H1 (cell line): ENCODE measurements at regions not wholly inside any gene's neighbourhood (a gene's known extent, or its start where the extent isn't known, plus 50 kb on each side); places are given as distances from the start of the nearest gene placed in this dataset.

Source experiments
- CTCF ChIA-PET: fragments of 300-600 bp; sonication (Branson Sonifier 250); formaldehyde crosslinking; loops from one replicate; lab custom pipeline; 2021; ENCODE audit not compliant: partially characterized antibody; lab: Charles Lee
- POLR2A ChIA-PET: fragments of 300-600 bp; sonication (Branson Sonifier 250); formaldehyde crosslinking; loops from one replicate; lab custom pipeline; 2021; ENCODE audit warnings: inconsistent platforms; ENCODE audit not compliant: partially characterized antibody; lab: Charles Lee
- DNase-seq, 2 experiments: peaks; one replicate each; pipeline versions ENCODE4 v3.0.0 to v3.0.0-alpha.2; 2010 to 2022; ENCODE audit warnings: low spot score in 2 of 2, low read depth in 1 of 2, mixed read lengths in 1 of 2
- FAIRE-seq: peaks from 2 replicates; lab custom pipeline; 2011; peaks lifted over from hg19 to GRCh38; lab: Jason Lieb, UNC
- H2AFZ ChIP-seq: 2 replicates; pipeline ENCODE4 v1.8.1; 2012; ENCODE audit warnings: low read length, inconsistent platforms
- H2AK5ac ChIP-seq: 2 replicates; pipeline ENCODE4 v1.6.1; 2013; ENCODE audit warnings: low read depth, low read length
- H2BK120ac ChIP-seq: replicated peaks from 2 replicates; pipeline ENCODE3; 2013; ENCODE audit warnings: low read depth, low read length, inconsistent platforms
- H2BK12ac ChIP-seq: 2 replicates; pipeline ENCODE4 v1.6.1; 2013; ENCODE audit warnings: low read depth, low read length
- H2BK15ac ChIP-seq: 2 replicates; pipeline ENCODE4 v1.6.1; 2013; ENCODE audit warnings: low read length
- H2BK20ac ChIP-seq: 2 replicates; pipeline ENCODE4 v1.6.1; 2013; ENCODE audit warnings: low read length
- H2BK5ac ChIP-seq: 2 replicates; pipeline ENCODE4 v1.6.1; 2013; ENCODE audit warnings: low read depth, low read length
- H3K14ac ChIP-seq: 2 replicates; pipeline ENCODE4 v1.6.1; 2013; ENCODE audit warnings: inconsistent platforms; ENCODE audit not compliant: insufficient read length
- H3K18ac ChIP-seq: 2 replicates; pipeline ENCODE4 v1.6.1; 2013; ENCODE audit warnings: low read length; ENCODE audit errors: extremely low read depth
- H3K23ac ChIP-seq: 2 replicates; pipeline ENCODE4 v1.6.1; 2013; ENCODE audit warnings: inconsistent platforms; ENCODE audit not compliant: insufficient read length
- H3K23me2 ChIP-seq: 2 replicates; pipeline ENCODE4 v1.6.1; 2013; ENCODE audit warnings: low read depth, low read length
- H3K27ac ChIP-seq: 2 replicates; pipeline ENCODE4 v1.6.1; 2011; ENCODE audit warnings: low read depth, low read length, inconsistent platforms
- H3K27me3 ChIP-seq, 4 experiments: replicated peaks in 1 of 4; 1 replicate in 1 of 4; 2 replicates in 3 of 4; pipeline versions ENCODE4 v1.6.1 to v1.8.1; 2011 to 2013; ENCODE audit warnings: low read length in 3 of 4, mild to moderate bottlenecking in 3 of 4, inconsistent platforms in 2 of 4, mixed read lengths in 2 of 4, moderate library complexity in 1 of 4; ENCODE audit not compliant: control insufficient read depth in 3 of 4, insufficient read depth in 3 of 4; ENCODE audit errors: extremely low read depth in 1 of 4
- H3K36me3 ChIP-seq, 4 experiments: 2 replicates each; pipeline versions ENCODE4 v1.6.1 to v1.8.1; 2011 to 2013; ENCODE audit warnings: mild to moderate bottlenecking in 4 of 4, low read length in 3 of 4, moderate library complexity in 2 of 4, control low read depth in 1 of 4, inconsistent platforms in 1 of 4; ENCODE audit not compliant: insufficient read depth in 4 of 4, control insufficient read depth in 2 of 4
- H3K4ac ChIP-seq: replicated peaks from 2 replicates; pipeline ENCODE3; 2013; ENCODE audit warnings: low read length, low read depth, mixed read lengths, inconsistent platforms; ENCODE audit not compliant: insufficient read length
- H3K4me1 ChIP-seq, 4 experiments: replicated peaks in 1 of 4; 1 replicate in 1 of 4; 2 replicates in 3 of 4; pipeline versions ENCODE4 v1.6.1 to v1.8.1; 2011 to 2013; ENCODE audit warnings: low read length in 3 of 4, inconsistent platforms in 2 of 4, mixed read lengths in 1 of 4; ENCODE audit not compliant: insufficient read depth in 4 of 4, control insufficient read depth in 3 of 4
- H3K4me2 ChIP-seq, 2 experiments: 2 replicates each; pipeline versions ENCODE4 v1.6.1 to v1.8.1; 2011 to 2013; ENCODE audit warnings: low read depth in 2 of 2, low read length in 2 of 2, control low read depth in 1 of 2, inconsistent platforms in 1 of 2, mild to moderate bottlenecking in 1 of 2; ENCODE audit not compliant: insufficient read depth in 1 of 2
- H3K4me3 ChIP-seq, 4 experiments: fragments of 200-600, 300-600 bp in 1 of 4; sonication (generic), shearing (Covaris generic), sonication (Bioruptor Twin) in 1 of 4; 2 replicates each; pipeline versions ENCODE4 v1.5.1 to v1.8.1; 2011 to 2016; ENCODE audit warnings: low read length in 4 of 4, low read depth in 3 of 4, control low read depth in 2 of 4, inconsistent platforms in 2 of 4, mild to moderate bottlenecking in 2 of 4, mixed read lengths in 1 of 4, moderate library complexity in 1 of 4; ENCODE audit not compliant: insufficient read depth in 2 of 4; ENCODE audit errors: extremely low read depth in 1 of 4
- H3K56ac ChIP-seq: replicated peaks from 2 replicates; pipeline ENCODE3; 2013; ENCODE audit warnings: low read depth, mild to moderate bottlenecking, mixed read lengths, low read length, inconsistent platforms; ENCODE audit not compliant: insufficient read length
- H3K79me1 ChIP-seq: 2 replicates; pipeline ENCODE4 v1.6.1; 2013; ENCODE audit warnings: low read depth, low read length, control low read depth
- H3K79me2 ChIP-seq, 2 experiments: 2 replicates each; pipeline versions ENCODE4 v1.6.1 to v1.8.1; 2012 to 2013; ENCODE audit warnings: low read length in 2 of 2, mild to moderate bottlenecking in 2 of 2, inconsistent platforms in 1 of 2; ENCODE audit not compliant: insufficient read depth in 2 of 2, control insufficient read depth in 1 of 2
- H3K9ac ChIP-seq, 4 experiments: replicated peaks in 1 of 4; 1 replicate in 1 of 4; 2 replicates in 3 of 4; pipeline versions ENCODE4 v1.6.1 to v1.8.1; 2011 to 2013; ENCODE audit warnings: low read depth in 3 of 4, low read length in 3 of 4, control low read depth in 2 of 4, mild to moderate bottlenecking in 2 of 4, moderate library complexity in 2 of 4, inconsistent platforms in 1 of 4; ENCODE audit errors: extremely low read depth in 1 of 4
- H3K9me3 ChIP-seq, 2 experiments: 2 replicates each; pipeline versions ENCODE4 v1.6.1 to v1.8.1; 2012 to 2013; ENCODE audit warnings: mild to moderate bottlenecking in 2 of 2, moderate library complexity in 2 of 2, control low read depth in 1 of 2, inconsistent platforms in 1 of 2, low read depth in 1 of 2, low read length in 1 of 2, mixed read lengths in 1 of 2; ENCODE audit not compliant: insufficient read depth in 2 of 2
- H4K20me1 ChIP-seq, 2 experiments: replicated peaks in 1 of 2; 2 replicates each; pipeline versions ENCODE3 to v1.8.1; 2011 to 2013; ENCODE audit warnings: inconsistent platforms in 2 of 2, low read length in 2 of 2, mild to moderate bottlenecking in 1 of 2; ENCODE audit not compliant: insufficient read depth in 2 of 2, control insufficient read depth in 1 of 2
- H4K5ac ChIP-seq: 2 replicates; pipeline ENCODE4 v1.6.1; 2013; ENCODE audit warnings: low read length, low read depth, mixed read lengths, inconsistent platforms; ENCODE audit not compliant: insufficient read length
- H4K8ac ChIP-seq: 2 replicates; pipeline ENCODE4 v1.8.0; 2013; ENCODE audit warnings: mild to moderate bottlenecking, moderate library complexity, low read length, inconsistent platforms; ENCODE audit not compliant: insufficient read depth; ENCODE audit errors: extremely low read depth
- H4K91ac ChIP-seq: replicated peaks from 2 replicates; pipeline ENCODE3; 2013; ENCODE audit warnings: low read length, mixed read lengths, inconsistent platforms; ENCODE audit not compliant: insufficient read length
- CBX8 ChIP-seq: fragments of 300-800, 300-1000 bp; sonication (generic); IDR thresholded peaks from 2 replicates; pipeline ENCODE4 v1.7.1; 2016; ENCODE audit warnings: low read depth, low read length, borderline replicate concordance
- CHD1 ChIP-seq: IDR thresholded peaks from 2 replicates; pipeline ENCODE4 v1.6.1; 2012; ENCODE audit warnings: low read depth, low read length, improper control_type of control experiment
- HDAC2 ChIP-seq, 2 experiments: fragments of 300-600 bp in 1 of 2; sonication (generic) in 1 of 2; IDR thresholded peaks; 2 replicates each; pipeline ENCODE4 v1.6.1; 2011 to 2012; ENCODE audit warnings: low read depth in 2 of 2, low read length in 2 of 2, mild to moderate bottlenecking in 2 of 2, moderate library complexity in 2 of 2, borderline replicate concordance in 1 of 2, inconsistent platforms in 1 of 2
- JUN ChIP-seq: IDR thresholded peaks from 2 replicates; pipeline ENCODE4 v1.6.1; 2011; ENCODE audit warnings: low read depth, mild to moderate bottlenecking, improper control_type of control experiment, low read length
- NANOG ChIP-seq: IDR thresholded peaks from 2 replicates; pipeline ENCODE4 v1.6.1; 2011; ENCODE audit warnings: low read length, low read depth, mild to moderate bottlenecking, inconsistent platforms; ENCODE audit not compliant: insufficient read depth, poor library complexity, severe bottlenecking
- POLR2AphosphoS5 ChIP-seq: IDR thresholded peaks from 2 replicates; pipeline ENCODE4 v1.6.1; 2011; ENCODE audit warnings: low read depth, low read length
- POU5F1 ChIP-seq: IDR thresholded peaks from 2 replicates; pipeline ENCODE4 v1.6.1; 2011; ENCODE audit warnings: low read depth, mild to moderate bottlenecking, low read length, moderate library complexity
- RAD21 ChIP-seq, 2 experiments: IDR thresholded peaks in 1 of 2; conservative IDR thresholded peaks in 1 of 2; 2 replicates each; pipeline ENCODE4 v1.6.1; 2011; ENCODE audit warnings: low read depth in 2 of 2, low read length in 2 of 2, improper control_type of control experiment in 1 of 2, inconsistent platforms in 1 of 2, mild to moderate bottlenecking in 1 of 2, moderate library complexity in 1 of 2
- RBBP5 ChIP-seq: IDR thresholded peaks from 2 replicates; pipeline ENCODE4 v1.7.1; 2012; ENCODE audit warnings: low read depth, mild to moderate bottlenecking, inconsistent platforms, low read length, moderate library complexity, borderline replicate concordance
- RXRA ChIP-seq: IDR thresholded peaks from 2 replicates; pipeline ENCODE4 v1.6.1; 2011; ENCODE audit warnings: low read depth, mild to moderate bottlenecking, low read length, moderate library complexity; ENCODE audit not compliant: insufficient read depth
- SP4 ChIP-seq: IDR thresholded peaks from 2 replicates; pipeline ENCODE4 v1.6.1; 2012; ENCODE audit warnings: low read length, inconsistent platforms
- TEAD4 ChIP-seq: IDR thresholded peaks from 2 replicates; pipeline ENCODE4 v1.6.1; 2012; ENCODE audit warnings: low read depth, low read length, inconsistent platforms, mixed read lengths
- WGBS, 2 experiments: shearing (Covaris generic) in 1 of 2; methylation state at CpG; one replicate each; pipeline versions ENCODE4 v1.1.6 to v1.1.7; 2013 to 2015; ENCODE audit warnings: low lambda C conversion rate in 2 of 2, mixed read lengths in 2 of 2, inconsistent platforms in 1 of 2, low coverage in 1 of 2, missing lambda C conversion rate in 1 of 2; ENCODE audit not compliant: insufficient replicate concordance in 2 of 2, insufficient coverage in 1 of 2, insufficient read length in 1 of 2; ENCODE audit errors: extremely low coverage in 1 of 2, missing lambda C conversion rate in 1 of 2; 5-methylcytosine and 5-hydroxymethylcytosine counted together
- TF ChIP-seq, protein P1 (sequence below): IDR thresholded peaks from 2 replicates; pipeline ENCODE4 v1.6.1; 2011; ENCODE audit warnings: low read depth, mild to moderate bottlenecking, low read length; ENCODE audit not compliant: insufficient read depth

DNA sequence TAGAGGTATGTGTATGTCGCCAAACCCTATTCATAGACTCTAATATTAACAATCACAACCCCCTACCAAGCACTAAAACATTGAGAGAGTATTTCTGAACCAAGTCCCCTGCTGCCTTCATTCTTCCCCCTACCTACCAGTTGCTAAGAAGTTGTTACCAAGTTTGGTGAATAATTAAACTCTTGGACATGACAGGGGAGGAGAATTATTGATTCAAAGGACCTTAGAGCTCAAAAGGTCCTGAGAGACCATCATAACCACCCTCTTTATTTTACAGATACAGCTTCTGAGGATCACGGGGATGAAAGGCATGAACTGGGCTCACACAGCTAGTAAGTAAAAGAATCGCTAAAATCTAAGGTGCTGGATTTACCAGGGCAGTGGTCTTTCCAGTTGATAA is 204.1 kb downstream of the PIK3C3 start:
- CTCF ChIA-PET, result interaction anchor here (0.7 to 1.4 kb wide), 2 partner anchors 10 to 18 kb away, joined by 3 to 4 read pairs; no protein-coding TSS in a partner anchor
- Histone ChIP-seq H3K4me2 (no peak overlapping the region), H3K9me3 (no peaks in the 10 kb centered on the region), H2AFZ (no peak overlapping the region), H3K9ac (no peak overlapping the region), H3K4ac (no peak overlapping the region), H3K56ac (no peak overlapping the region), H2BK12ac (no peak overlapping the region), H3K27me3 (no peaks in the 10 kb centered on the region), H3K4me1 (no peaks in the 10 kb centered on the region), H3K79me2 (no peaks in the 10 kb centered on the region), H4K91ac (no peak overlapping the region), H3K14ac (no peak overlapping the region), H2BK20ac (no peak overlapping the region), H4K8ac (no peak overlapping the region), H3K18ac (no peak overlapping the region), H3K36me3 (no peaks in the 10 kb centered on the region), H4K5ac (no peak overlapping the region), H3K79me1 (no peaks in the 10 kb centered on the region), H2BK5ac (no peak overlapping the region), H3K23ac (no peak overlapping the region), H2BK120ac (no peak overlapping the region), H2BK15ac (no peak overlapping the region), H4K20me1 (no peaks in the 10 kb centered on the region), H3K4me3 (no peak overlapping the region), H2AK5ac (no peak overlapping the region), H3K23me2 (no peaks in the 10 kb centered on the region), H3K27ac (no peak overlapping the region)
- POLR2A ChIA-PET, result no interaction called here
- DNase-seq (no peak), FAIRE-seq (no peak)
- WGBS, 2 experiments, result 94% methylated on average over 3 of the region's 3 CpGs; no CpG with 5 or more reads in 1 of the 2 experiments
- TF ChIP-seq JUN (no peak), RAD21 (IDR thresholded peaks at IDR 0.05 in 1 of 2, conservative IDR thresholded peaks at IDR 0.05 in 1 of 2; ENCODE audit: low read depth in 2 of 2, low read length in 2 of 2) (no peak), POU5F1 (no peak), SP4 (no peak), CHD1 (no peak), POLR2AphosphoS5 (no peak), HDAC2 (IDR thresholded peaks at IDR 0.05; ENCODE audit: borderline replicate concordance in 1 of 2, low read depth in 2 of 2, low read length in 2 of 2) (no peak), NANOG (no peak), TEAD4 (no peak), RXRA (no peak), CBX8 (no peak), RBBP5 (no peak)
- TF ChIP-seq, protein P1, sequence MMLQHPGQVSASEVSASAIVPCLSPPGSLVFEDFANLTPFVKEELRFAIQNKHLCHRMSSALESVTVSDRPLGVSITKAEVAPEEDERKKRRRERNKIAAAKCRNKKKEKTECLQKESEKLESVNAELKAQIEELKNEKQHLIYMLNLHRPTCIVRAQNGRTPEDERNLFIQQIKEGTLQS, result no peak
